ENCODE measurements at regions not wholly inside any gene's neighbourhood (a gene's known extent, or its start where the extent isn't known, plus 50 kb on each side); places are given as distances from the start of the nearest gene placed in this dataset.

GRCh38 chr9:7387840-7388239, 411.7 kb downstream of the DMAC1 start:
- DNase-seq (ENCODE audit: low read depth): no peak
- no peak for TF ChIP-seq CTCF (IDR thresholded peaks at IDR 0.05; ENCODE audit: control insufficient read depth, insufficient read depth, low read depth, low read length, missing control alignments)
- no peak overlapping the region for H3K4me3 ChIP-seq (ENCODE audit: control insufficient read depth, low read depth, low read length)

GRCh38 chr9:7382304-7382703, 417.3 kb downstream of the DMAC1 start:
- H3K4me3 ChIP-seq (ENCODE audit: control insufficient read depth, low read depth, low read length): no peak overlapping the region
- no peak for TF ChIP-seq CTCF (IDR thresholded peaks at IDR 0.05; ENCODE audit: control insufficient read depth, insufficient read depth, low read depth, low read length, missing control alignments)
- no peak for DNase-seq (ENCODE audit: low read depth)

DNA sequence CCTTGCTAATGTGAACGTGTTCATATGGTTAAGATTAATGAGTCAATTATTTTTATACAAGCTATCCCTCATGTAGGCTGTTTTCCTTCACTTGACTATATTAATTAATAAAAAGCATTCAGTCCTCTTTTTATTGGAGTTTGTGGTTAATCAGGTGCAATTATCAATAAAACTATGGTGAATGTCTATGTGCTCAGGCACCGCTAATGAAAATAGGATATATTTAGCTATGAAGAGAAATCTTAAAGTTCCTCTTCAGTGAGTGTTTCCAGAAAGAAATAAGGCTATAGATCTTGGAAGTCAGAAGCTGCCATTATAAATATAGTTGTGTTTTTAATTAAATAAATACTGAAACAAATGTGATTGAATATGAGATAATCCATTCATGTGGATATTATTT, 422.1 kb downstream of the DMAC1 start:
- H3K4me3 ChIP-seq (ENCODE audit: control insufficient read depth, low read depth, low read length): no peak overlapping the region
- TF ChIP-seq CTCF (IDR thresholded peaks at IDR 0.05; ENCODE audit: control insufficient read depth, insufficient read depth, low read depth, low read length, missing control alignments): no peak
- no peak for DNase-seq (ENCODE audit: low read depth)

DNA sequence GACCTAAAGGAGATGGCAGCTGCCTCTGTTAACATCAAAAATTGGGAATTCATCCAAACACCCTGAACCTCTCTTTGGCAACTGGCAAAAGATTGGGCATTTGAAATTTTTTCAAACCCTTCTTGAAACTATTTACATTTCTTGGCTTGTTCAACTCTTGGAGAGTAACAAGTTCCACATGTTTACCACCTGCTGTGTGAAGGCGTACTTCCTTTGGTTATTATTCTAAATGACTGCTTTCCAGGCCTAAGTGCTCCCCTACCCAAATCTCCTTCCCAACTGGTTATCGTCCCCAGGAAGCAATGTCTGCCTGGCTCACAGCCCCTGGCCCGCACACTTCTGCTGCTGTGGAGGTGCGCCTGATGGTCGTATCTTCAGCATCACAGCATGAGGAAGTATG, 422.7 kb downstream of the DMAC1 start:
- no peak overlapping the region for H3K4me3 ChIP-seq (ENCODE audit: control insufficient read depth, low read depth, low read length)
- DNase-seq (ENCODE audit: low read depth): no peak
- no peak for TF ChIP-seq CTCF (IDR thresholded peaks at IDR 0.05; ENCODE audit: control insufficient read depth, insufficient read depth, low read depth, low read length, missing control alignments)

GRCh38 chr9:7376213-7376612, 423.4 kb downstream of the DMAC1 start:
- no peak overlapping the region for H3K4me3 ChIP-seq (ENCODE audit: control insufficient read depth, low read depth, low read length)
- DNase-seq (ENCODE audit: low read depth): no peak
- no peak for TF ChIP-seq CTCF (IDR thresholded peaks at IDR 0.05; ENCODE audit: control insufficient read depth, insufficient read depth, low read depth, low read length, missing control alignments)

DNA sequence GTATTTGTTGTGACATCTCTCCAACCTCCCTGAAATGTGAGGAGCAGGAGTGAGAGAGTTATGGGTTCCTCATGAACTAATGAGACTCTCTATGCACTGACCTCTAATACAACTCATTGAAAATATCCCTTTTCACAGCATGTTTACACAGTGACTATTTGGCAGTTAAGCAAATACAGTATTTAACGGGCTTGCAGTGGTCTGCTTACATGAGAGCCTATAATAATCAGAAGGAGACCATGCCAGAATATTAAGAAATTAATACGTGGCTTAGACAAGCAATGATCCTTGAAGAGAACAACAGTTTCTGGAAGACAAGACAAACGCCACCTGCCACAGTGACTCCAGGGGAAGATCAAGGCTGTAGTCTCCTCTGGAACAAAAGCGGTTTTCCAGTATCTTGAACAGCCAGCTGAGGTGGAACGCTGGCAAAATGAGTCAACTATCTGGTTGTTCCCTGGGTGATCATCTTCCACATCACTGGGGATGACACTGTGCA, 424.5 kb downstream of the DMAC1 start:
- no peak for TF ChIP-seq CTCF (IDR thresholded peaks at IDR 0.05; ENCODE audit: control insufficient read depth, insufficient read depth, low read depth, low read length, missing control alignments)
- no peak for DNase-seq (ENCODE audit: low read depth)
- H3K4me3 ChIP-seq (ENCODE audit: control insufficient read depth, low read depth, low read length): no peak overlapping the region

DNA sequence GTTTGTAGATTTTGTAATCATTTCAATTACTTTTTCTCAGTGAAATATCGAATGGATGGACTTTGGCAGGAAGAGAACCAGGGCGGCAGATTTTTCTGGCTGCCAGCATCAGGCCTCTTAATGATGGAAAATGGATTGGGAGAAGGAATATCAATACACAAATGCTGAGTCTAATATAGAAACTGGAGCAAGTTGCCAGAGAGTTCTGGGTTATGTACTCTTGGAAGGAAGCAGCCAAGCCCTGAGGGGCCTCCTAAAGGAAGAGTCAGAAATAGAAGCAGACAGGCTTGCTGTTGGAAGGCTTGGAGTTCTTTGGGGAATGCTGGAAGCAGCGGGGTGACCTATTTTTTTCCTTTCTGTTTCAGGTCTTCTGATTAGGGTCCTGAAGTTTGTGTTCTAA, 428.6 kb downstream of the DMAC1 start:
- no peak overlapping the region for H3K4me3 ChIP-seq (ENCODE audit: control insufficient read depth, low read depth, low read length)
- no peak for DNase-seq (ENCODE audit: low read depth)
- TF ChIP-seq CTCF (IDR thresholded peaks at IDR 0.05; ENCODE audit: control insufficient read depth, insufficient read depth, low read depth, low read length, missing control alignments): no peak
